ENCODE measurements at regions not wholly inside any gene's neighbourhood (a gene's known extent, or its start where the extent isn't known, plus 50 kb on each side); places are given as distances from the start of the nearest gene placed in this dataset.

- H3K27ac ChIP-seq (ENCODE audit: low read depth in 1 of 2, low read length in 2 of 2), result no peak overlapping the region
- Mint-ChIP-seq H3K4me3 (no peak overlapping the region), H3K36me3 (ENCODE audit: low read depth) (no peaks in the 10 kb centered on the region), H3K27me3 (peaks cover 7% of the 10 kb centered on the region), H3K4me1 (ENCODE audit: low read depth) (no peaks in the 10 kb centered on the region), H3K27ac (no peak overlapping the region), H3K9me3 (peaks cover 3% of the 10 kb centered on the region)
- no peak for TF ChIP-seq CTCF (IDR thresholded peaks at IDR 0.05)
- no peak for ATAC-seq (ENCODE audit: poor library complexity)
- no peaks in the 10 kb centered on the region for H3K27me3 ChIP-seq (ENCODE audit: control insufficient read depth in 1 of 2, insufficient read depth in 2 of 2, low read length in 2 of 2)
- intact Hi-C loops (cut with DNase I, micrococcal nuclease), result no loop called here
- peaks cover 0 to 3% of the 10 kb centered on the region in 2 experiments for H3K9me3 ChIP-seq (ENCODE audit: control insufficient read depth in 1 of 2, insufficient read depth in 1 of 2, low read length in 2 of 2)
- no peak overlapping the region for H3K4me3 ChIP-seq (ENCODE audit: low read length)
- no peak for DNase-seq
- ChIA-PET POLR2A (no interaction called here), CTCF (no interaction called here)
- H3K36me3 ChIP-seq (ENCODE audit: insufficient read depth, low read length), result no peaks in the 10 kb centered on the region
- H3K4me1 ChIP-seq (ENCODE audit: insufficient read depth, low read length), result no peaks in the 10 kb centered on the region
Observed at GRCh38 chr5:38079620-38080402, 178.5 kb upstream of the EGFLAM start.

- intact Hi-C loops (cut with DNase I, micrococcal nuclease), result no loop called here
- no peak for DNase-seq
- H3K4me1 Mint-ChIP-seq (ENCODE audit: low read depth), result no peaks in the 10 kb centered on the region
Observed at GRCh38 chr5:38078161-38078560, 180.2 kb upstream of the EGFLAM start.

DNA sequence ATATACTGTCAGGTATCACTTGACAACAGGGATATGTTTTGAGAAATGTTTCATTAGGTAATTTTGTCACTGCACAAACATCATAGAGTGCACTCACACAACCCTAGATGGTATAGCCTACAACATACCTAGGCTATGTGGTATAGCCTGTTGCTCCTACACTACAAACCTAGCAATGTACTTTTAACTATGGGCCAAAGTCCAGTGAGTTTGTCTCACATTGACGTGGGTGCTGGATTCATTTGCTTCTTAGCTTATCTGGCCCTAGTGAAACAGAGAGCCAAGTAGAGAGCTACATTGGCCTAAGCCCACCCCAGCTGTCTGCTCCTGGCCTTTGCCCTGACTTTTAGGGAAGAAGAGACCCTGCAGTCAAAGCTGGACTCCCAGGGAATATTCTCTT lies 180.7 kb upstream of the EGFLAM start:
- Histone ChIP-seq H3K36me3 (ENCODE audit: insufficient read depth, low read length) (no peaks in the 10 kb centered on the region), H3K4me1 (ENCODE audit: insufficient read depth, low read length) (no peaks in the 10 kb centered on the region), H3K27ac (ENCODE audit: low read depth in 1 of 2, low read length in 2 of 2) (no peak overlapping the region), H3K27me3 (ENCODE audit: control insufficient read depth in 1 of 2, insufficient read depth in 2 of 2, low read length in 2 of 2) (no peaks in the 10 kb centered on the region), H3K9me3 (ENCODE audit: control insufficient read depth in 1 of 2, insufficient read depth in 1 of 2, low read length in 2 of 2) (peaks cover 0 to 3% of the 10 kb centered on the region in 2 experiments), H3K4me3 (ENCODE audit: low read length) (no peak overlapping the region)
- peaks cover 3% of the 10 kb centered on the region for H3K9me3 Mint-ChIP-seq
- no peaks in the 10 kb centered on the region for H3K27me3 Mint-ChIP-seq
- H3K27ac Mint-ChIP-seq, result no peak overlapping the region
- no peak overlapping the region for H3K4me3 Mint-ChIP-seq
- no peaks in the 10 kb centered on the region for H3K4me1 Mint-ChIP-seq (ENCODE audit: low read depth)
- no peak for DNase-seq
- no peak for TF ChIP-seq CTCF (IDR thresholded peaks at IDR 0.05)
- ChIA-PET CTCF (no interaction called here), POLR2A (no interaction called here)
- ATAC-seq (ENCODE audit: poor library complexity), result no peak
- no peaks in the 10 kb centered on the region for H3K36me3 Mint-ChIP-seq (ENCODE audit: low read depth)
- intact Hi-C loops (cut with DNase I, micrococcal nuclease), result no loop called here

More at GRCh38 chr5:38078161-38078560, 180.2 kb upstream of the EGFLAM start:
- Histone ChIP-seq H3K4me1 (ENCODE audit: insufficient read depth, low read length) (no peaks in the 10 kb centered on the region), H3K36me3 (ENCODE audit: insufficient read depth, low read length) (no peaks in the 10 kb centered on the region), H3K27ac (ENCODE audit: low read depth in 1 of 2, low read length in 2 of 2) (no peak overlapping the region), H3K27me3 (ENCODE audit: control insufficient read depth in 1 of 2, insufficient read depth in 2 of 2, low read length in 2 of 2) (no peaks in the 10 kb centered on the region), H3K4me3 (ENCODE audit: low read length) (no peak overlapping the region), H3K9me3 (ENCODE audit: control insufficient read depth in 1 of 2, insufficient read depth in 1 of 2, low read length in 2 of 2) (peaks cover 0 to 3% of the 10 kb centered on the region in 2 experiments)
- Mint-ChIP-seq H3K27ac (no peak overlapping the region), H3K4me3 (no peak overlapping the region), H3K9me3 (peaks cover 3% of the 10 kb centered on the region), H3K27me3 (no peaks in the 10 kb centered on the region), H3K36me3 (ENCODE audit: low read depth) (no peaks in the 10 kb centered on the region)
- no peak for ATAC-seq (ENCODE audit: poor library complexity)
- ChIA-PET CTCF (no interaction called here), POLR2A (no interaction called here)
- no peak for TF ChIP-seq CTCF (IDR thresholded peaks at IDR 0.05)

Measured in CD4-positive, alpha-beta T cell (primary cell).